NCI-H2107 (cell line): ENCODE measurements at regions not wholly inside any gene's neighbourhood (a gene's known extent, or its start where the extent isn't known, plus 50 kb on each side); places are given as distances from the start of the nearest gene placed in this dataset.

ENCODE experiments used
- DNase-seq: peaks from one replicate; lab custom pipeline; 2025; lab: John Stamatoyannopoulos, UW

DNA sequence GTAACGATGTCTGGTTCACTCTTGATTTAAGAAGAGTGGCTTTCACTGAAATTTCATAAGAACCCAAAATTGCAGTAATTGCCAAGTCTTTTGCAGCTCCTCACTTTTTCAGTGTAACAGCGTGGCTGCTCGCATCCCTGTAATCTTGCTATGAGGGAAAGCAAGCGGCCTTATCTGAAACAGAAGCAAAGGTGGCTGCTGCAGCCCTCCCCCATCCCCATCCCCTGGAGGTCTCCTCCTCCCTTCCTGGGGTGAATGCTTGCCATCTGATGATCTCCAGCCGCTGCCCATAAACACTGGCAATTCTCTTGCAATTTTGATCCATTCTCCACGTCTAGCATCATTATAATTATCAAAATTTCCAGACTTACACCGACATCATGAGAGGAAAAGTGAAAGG lies 182.5 kb upstream of the ASIC2 start:
- DNase-seq = no peak

DNA sequence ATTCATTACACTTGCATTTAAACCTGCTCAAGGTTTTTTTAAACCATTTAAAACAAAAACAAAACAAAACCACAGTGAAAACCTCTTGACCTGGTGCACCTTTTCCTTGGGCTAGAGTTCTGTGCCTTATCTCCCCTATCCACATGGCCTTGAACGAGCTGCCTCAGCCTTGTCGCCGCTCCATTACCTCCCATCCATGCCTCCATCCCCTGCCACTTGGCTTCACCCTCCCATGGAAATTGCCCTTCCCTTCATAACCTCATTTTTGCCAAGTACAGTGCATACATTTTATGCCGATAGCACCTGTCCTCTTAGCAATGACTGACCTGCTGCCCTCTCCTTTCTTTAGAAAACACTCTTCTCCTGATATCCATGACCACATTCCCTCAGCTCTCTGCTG lies 188.6 kb upstream of the ASIC2 start:
- no peak for DNase-seq

- DNase-seq = no peak
These were observed 189.5 kb upstream of the ASIC2 start for GRCh38 chr17:33482636-33483035.

DNA sequence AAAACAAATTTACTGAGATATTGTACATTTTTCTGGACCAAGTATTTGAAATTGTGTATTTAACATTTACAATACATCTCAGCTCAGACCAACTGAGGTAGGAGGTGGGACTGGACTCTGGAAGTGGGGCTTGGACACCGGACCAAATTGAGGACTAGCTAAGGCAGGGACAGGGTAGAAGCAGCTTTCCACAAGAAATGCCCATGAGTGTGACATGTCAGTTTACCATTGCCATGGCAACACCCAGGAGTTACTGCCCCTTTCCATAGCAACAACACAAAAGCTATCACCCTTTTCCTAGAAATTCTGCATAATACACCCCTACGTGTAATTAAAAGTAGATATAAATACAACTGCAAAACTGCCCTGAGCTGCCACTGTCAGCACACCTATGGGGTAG lies 191.5 kb upstream of the ASIC2 start:
- DNase-seq = no peak

DNA sequence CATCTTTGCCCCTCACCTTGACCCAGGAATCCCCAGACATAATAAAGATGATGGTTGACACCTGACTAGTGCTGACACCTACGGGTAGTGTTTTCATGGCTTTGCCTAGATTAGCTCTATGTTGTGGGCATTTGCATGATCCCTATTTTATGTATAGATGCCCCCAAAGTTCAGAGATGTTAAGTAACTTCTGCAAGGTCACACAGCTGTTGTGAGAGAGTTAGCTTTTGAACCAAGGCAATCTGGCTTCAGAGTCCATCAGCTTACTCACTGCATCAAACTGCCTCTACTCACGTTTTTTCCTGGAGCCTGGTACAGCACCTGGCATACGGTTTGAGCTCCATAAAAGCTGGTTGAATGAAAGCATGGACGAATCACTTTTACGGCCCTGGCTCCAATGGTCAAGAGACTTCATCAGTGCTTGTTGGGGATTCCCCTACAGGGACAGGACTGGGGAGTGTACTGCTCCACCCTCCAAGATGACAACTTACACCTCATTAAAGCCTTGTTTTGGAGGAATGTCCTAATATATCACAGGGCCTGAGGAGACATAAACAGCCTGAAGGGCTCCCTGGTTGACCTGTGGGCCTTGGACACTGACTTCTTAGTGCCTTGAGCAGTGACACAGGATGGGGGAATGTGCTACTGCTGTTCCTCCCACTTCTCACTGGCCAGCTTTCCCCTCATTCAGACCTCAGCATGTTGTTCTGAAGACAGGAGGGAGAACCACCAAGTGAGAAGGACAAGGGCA lies 193.2 kb upstream of the ASIC2 start:
- no peak for DNase-seq

GRCh38 chr17:33487187-33487879 lies 194.2 kb upstream of the ASIC2 start:
- DNase-seq = no peak

DNA sequence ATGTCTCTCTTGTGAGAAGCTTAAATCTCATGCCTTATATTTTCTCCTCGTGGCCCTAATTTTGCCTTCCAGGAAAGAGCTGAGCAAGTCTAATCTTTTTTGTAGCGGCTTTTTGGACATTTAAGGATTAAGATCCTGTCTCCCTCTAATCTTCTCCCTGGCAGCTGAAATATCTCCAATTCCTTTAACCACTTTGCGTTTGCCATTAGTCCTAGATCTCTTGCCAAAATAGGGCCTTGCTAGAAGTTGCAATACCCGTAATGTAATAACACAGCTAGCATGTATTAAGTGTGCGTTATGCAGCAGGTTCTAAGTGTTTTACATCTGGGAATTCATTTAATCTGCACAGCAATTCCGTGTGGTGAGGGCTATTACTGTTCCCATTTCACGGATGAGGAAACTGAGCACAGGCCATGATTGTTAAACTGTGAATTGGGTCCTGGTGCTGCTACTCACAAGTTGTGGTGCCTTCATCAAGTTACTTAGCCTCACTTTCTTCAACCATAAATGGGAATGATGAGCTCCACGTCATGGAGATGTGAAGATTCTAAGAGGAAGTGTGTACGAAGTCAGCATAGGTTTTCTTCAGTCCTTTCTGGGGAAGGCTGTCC lies 198.9 kb upstream of the ASIC2 start:
- no peak for DNase-seq

- DNase-seq = no peak
These were observed 199.7 kb upstream of the ASIC2 start for GRCh38 chr17:33492731-33493265.

DNA sequence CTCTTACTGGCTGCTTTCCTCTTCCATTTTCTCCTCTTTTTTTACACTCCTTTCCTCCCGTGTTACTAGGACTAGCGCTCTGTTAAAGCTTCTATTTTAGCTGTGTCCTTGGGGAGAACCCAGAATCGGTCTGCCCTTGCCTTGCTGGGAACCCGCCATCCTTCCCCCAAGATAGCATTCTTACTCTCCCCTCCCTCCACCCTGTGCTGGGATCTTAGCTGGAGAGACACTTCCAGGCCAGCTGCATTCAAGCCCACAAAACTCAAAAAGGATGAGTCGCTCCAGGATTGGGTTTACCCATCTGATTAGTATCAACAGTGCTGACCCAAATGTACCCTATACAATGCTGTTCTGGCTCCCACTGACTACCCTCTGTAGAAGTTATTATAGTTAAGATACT lies 200.5 kb upstream of the ASIC2 start:
- DNase-seq = no peak

DNA sequence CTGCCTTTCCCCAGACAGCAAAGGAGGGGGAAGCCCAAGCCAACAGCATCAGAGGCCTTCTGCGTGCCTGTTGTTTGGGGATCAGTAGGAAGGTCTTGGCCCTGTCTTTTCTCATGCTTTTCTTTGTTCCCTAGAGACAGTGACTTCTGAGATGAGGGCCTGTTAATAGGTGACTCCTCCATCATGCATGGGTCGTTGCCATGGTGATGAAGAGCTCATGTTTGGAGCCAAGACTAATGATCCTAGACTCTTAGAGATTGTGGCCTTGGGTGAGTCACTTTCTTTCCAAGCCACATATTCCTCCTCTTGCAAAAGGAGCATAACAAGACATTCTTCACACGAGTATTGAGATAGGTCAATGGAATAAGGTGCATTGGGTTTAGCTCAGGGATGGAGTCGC lies 201.1 kb upstream of the ASIC2 start:
- DNase-seq = no peak

DNA sequence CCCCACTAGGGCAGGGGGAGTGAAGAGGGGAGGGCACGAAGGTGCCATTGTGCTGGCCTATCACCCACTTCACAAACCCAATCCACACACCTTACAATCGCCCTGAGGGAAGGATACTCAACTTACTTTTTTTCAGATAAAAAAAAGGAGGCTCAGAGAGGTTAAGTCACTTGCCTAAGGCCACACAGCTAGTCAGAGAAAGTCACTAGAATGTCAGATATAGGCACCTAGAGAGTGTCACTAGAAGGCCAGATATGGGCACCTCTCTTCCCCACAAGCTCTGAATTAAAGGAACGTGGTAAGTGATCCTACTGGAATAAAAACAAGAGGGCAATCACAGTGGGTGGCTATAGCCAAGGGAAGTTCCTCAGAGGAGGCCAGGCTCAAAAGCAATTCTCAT lies 204.5 kb upstream of the ASIC2 start:
- no peak for DNase-seq

DNA sequence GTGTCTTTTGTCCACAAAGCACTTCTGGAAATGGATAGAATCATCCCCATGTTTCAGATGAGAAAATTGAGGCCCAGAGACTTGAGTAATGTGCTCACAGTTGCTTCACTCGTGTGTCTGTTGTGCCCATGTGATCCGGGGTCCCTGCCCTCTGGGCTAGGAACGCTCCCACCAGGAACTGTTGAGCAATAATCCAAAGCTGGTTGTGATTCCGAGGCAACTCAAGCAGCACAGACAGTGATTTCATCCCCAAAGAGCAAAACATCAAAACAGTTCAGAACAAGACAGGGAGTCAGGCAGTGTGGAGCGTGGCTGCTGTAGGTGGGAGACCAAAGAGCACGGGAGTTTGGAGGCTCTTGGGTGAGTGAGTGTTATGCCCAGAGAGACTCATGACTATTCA lies 205.0 kb upstream of the ASIC2 start:
- no peak for DNase-seq

DNA sequence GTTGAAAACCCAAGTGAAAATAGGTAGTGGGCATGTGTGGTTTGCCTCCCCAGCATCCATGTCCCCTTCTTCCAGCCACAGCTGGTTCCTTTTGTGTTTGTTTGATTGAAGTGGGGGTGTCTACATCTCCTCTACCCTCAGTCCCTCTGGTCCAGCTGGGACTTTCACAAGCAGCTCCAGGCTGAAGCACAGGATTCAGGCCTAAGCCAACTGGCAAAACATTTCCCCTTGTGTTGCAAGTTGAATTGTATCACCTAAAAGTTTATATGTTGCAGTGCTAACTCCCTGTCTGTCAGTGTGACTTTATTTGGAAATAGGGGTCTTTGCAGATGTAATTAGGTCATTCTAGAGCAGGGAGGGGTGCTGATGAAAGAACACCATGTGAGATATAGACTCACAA lies 205.9 kb upstream of the ASIC2 start:
- no peak for DNase-seq

DNA sequence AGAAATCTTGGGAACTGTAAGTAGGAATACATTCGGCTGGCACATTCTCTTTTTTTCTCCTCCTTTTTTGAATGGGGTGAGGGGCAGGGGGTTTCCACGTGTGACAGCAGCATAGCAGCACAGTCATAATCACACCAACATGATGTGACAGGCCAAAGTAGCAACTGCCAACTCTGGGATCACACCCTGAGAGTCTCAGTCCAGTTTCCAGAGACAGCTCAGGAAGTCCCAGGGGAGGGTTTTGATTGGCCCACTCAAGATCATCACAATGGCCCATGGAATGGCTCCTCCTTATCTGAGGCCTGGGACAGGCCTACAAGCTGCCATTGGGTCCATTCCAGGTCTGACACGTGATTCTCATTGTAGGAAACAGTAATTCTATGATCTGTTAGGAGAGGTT lies 207.1 kb upstream of the ASIC2 start:
- DNase-seq = no peak

DNA sequence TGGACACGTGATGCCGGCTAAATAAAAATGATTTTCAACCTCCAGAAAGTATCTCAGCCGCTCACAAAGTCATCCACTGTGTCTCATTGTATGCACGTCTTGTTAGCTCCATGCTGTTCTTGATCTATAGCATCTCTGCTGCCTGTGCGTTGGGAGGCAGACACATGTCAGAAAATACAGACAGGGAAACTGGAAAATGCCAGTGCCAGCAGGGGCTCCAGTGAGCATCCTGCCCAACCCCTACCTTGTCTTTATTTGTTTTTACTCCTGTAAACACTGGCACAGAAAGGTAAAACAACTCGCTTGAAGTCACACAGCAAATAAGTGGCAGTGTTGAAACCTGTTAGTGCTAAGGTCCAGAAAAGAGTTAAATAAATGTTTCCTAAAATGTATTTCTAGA lies 208.1 kb upstream of the ASIC2 start:
- DNase-seq = no peak

- no peak for DNase-seq
These were observed 211.5 kb upstream of the ASIC2 start for GRCh38 chr17:33504571-33504970.

GRCh38 chr17:33506889-33507650 lies 214.0 kb upstream of the ASIC2 start:
- DNase-seq = no peak

DNA sequence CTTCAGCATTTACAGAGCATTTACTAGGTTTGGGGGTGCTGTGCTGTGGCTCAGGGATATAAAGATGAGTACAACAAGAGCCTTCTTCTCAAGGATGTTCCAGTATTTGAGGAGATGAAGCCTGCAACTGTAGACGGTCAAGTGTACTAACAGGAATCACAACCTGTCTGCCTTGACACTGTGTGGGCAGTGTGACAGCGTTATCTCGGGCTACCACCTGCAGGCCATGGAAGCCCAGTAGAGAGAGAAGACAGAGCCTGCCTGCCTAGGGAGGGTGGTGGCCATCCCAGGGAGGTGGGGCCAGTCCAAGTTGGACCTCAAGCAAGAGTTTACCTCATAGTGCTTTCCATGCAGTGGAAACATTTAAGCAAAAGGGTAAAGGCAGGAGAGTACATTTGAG lies 215.1 kb upstream of the ASIC2 start:
- no peak for DNase-seq

DNA sequence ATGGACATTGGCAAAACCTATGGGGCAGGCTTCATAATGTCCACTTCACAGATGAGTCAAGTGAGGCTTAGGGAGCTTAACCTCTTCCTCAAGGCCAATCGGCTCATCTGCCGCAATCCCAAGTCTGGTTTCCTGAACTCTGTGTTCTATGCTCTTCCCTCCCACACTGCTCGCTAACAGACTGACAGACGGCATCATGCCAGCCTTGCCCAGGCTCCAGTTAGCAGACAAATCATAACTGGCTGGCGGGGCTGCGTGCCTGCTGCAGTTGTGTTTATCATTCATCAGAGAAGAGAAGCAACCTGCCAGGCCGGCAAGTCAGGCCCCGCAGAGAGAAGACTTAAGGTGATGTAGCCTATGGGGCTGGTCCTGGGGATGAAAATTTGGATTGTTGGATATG lies 216.2 kb upstream of the ASIC2 start:
- no peak for DNase-seq

DNA sequence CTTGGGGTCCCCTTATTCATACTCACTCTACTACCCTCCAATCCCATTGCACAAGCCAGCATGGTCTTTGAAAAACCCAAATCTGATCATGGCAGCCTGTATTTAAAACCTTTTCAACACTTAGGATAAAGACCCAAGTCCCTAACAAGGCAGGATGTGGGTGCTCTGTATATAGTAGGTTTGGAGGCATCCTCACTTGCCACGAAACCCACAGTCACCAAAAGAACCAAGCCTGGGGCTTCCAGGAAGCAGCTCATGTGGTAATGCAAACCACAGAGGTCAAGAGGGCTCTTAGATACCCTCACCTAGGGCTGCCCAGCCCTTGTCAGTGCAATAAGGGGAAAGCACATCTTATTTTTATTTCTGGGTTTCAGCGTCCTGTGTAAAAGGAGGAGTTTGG lies 218.6 kb upstream of the ASIC2 start:
- DNase-seq = no peak

DNA sequence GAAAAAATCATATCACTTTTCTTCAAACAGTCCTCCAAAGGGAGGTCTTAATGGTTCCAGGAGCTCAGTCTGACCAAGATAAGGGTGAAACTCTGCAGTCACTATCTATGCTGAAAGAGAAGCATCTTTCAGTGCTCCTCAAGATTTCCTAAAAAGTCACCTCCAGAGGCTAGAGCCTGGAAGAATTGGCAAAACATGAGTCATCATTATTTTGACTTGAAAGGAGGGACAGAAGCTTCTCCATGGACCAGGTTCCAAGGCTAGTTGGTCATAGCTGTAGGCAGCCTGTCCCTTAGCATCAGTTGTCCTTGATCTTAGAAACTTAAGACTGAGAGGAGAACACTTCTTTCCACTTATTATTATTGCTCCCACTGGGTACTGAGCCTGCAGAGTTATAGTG lies 219.0 kb upstream of the ASIC2 start:
- no peak for DNase-seq

- DNase-seq = no peak
These were observed 220.7 kb upstream of the ASIC2 start for GRCh38 chr17:33513769-33514168.

- DNase-seq = no peak
These were observed 221.3 kb upstream of the ASIC2 start for GRCh38 chr17:33514369-33514768.
